Uterus (tissue), 3 donors: ENCODE measurements at regions not wholly inside any gene's neighbourhood (a gene's known extent, or its start where the extent isn't known, plus 50 kb on each side); places are given as distances from the start of the nearest gene placed in this dataset.

ENCODE experiments used
- DNase-seq, 2 donors: peaks; one replicate each; pipeline ENCODE4 v3.0.0-alpha.2; 2019 to 2020
- H3K27ac ChIP-seq, 2 donors: fragments of 200-600 bp; sonication (generic); 1 replicate in 1 of 2; 2 replicates in 1 of 2; pipeline ENCODE4 v1.5.1; 2016 to 2018
- H3K27me3 ChIP-seq, 2 donors: fragments of 200-600 bp; sonication (generic); one replicate each; pipeline ENCODE4 v1.5.1; 2018 to 2019; ENCODE audit warnings: control low read depth in 1 of 2
- H3K36me3 ChIP-seq, 2 donors: fragments of 200-600 bp; sonication (generic); one replicate each; pipeline ENCODE4 v1.5.1; 2019; ENCODE audit warnings: control low read depth in 1 of 2
- H3K4me1 ChIP-seq, 2 donors: fragments of 200-600 bp; sonication (generic); one replicate each; pipeline ENCODE4 v1.5.1; 2018 to 2019; ENCODE audit warnings: control low read depth in 1 of 2
- H3K4me3 ChIP-seq, 2 donors: fragments of 200-600 bp; sonication (generic); 1 replicate in 1 of 2; 2 replicates in 1 of 2; pipeline ENCODE4 v1.5.1; 2018 to 2019; ENCODE audit warnings: mild to moderate bottlenecking in 1 of 2
- H3K9me3 ChIP-seq, 2 donors: fragments of 200-600 bp; sonication (generic); one replicate each; pipeline ENCODE4 v1.5.1; 2019; ENCODE audit warnings: control low read depth in 1 of 2
- POLR2A ChIP-seq, 2 donors: fragments of 450-650 bp; IDR thresholded peaks; one replicate each; pipeline ENCODE4 v1.6.1; 2016; ENCODE audit warnings: antibody characterized with exemption in 2 of 2, mild to moderate bottlenecking in 1 of 2, moderate library complexity in 1 of 2
- intact Hi-C: fragments of 100-400 bp; cut with DNase I; formaldehyde crosslinking; loops from one replicate; pipeline ENCODE4 v1.15.1; 2023; ENCODE audit warnings: low total_unique reads
- TF ChIP-seq, protein P1 (sequence below), 4 experiments: fragments of 200-600 bp in 2 of 4; fragments of 450-650 bp in 2 of 4; sonication (generic) in 2 of 4; IDR thresholded peaks; one replicate each; pipeline ENCODE4 v1.5.1; 2016 to 2019; ENCODE audit warnings: antibody characterized with exemption in 4 of 4, mild to moderate bottlenecking in 2 of 4, moderate library complexity in 1 of 4
- donor health status: DM: yes; HTN: yes; CAD: no.

DNA sequence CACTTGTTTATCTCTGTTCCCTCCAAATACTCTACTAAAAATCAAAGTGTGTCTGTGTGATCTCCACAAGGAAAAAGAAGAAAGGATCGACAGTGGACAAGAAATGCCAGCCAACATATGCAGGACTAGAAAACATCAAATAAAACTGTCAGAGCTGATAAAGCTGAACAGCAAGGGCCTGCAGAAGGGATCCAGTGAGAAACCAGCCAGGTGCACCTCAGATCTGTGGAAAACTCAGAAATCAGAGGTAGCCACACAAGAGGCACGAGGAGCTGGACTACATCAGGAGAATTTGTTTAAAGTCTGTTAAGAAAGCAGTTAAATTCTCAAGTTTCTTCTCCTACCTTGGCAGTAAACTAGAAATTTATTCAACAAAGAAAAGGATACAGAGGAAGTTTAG is 135.2 kb downstream of the SUCLG1 start:
- Histone ChIP-seq H3K9me3 (no peaks in the 10 kb centered on the region), H3K4me1 (no peaks in the 10 kb centered on the region), H3K27me3 (no peaks in the 10 kb centered on the region), H3K27ac (no peak overlapping the region), H3K4me3 (no peak overlapping the region), H3K36me3 (no peaks in the 10 kb centered on the region)
- intact Hi-C loops = no loop called here
- TF ChIP-seq POLR2A (IDR thresholded peaks at IDR 0.05) = no peak
- TF ChIP-seq, protein P1, sequence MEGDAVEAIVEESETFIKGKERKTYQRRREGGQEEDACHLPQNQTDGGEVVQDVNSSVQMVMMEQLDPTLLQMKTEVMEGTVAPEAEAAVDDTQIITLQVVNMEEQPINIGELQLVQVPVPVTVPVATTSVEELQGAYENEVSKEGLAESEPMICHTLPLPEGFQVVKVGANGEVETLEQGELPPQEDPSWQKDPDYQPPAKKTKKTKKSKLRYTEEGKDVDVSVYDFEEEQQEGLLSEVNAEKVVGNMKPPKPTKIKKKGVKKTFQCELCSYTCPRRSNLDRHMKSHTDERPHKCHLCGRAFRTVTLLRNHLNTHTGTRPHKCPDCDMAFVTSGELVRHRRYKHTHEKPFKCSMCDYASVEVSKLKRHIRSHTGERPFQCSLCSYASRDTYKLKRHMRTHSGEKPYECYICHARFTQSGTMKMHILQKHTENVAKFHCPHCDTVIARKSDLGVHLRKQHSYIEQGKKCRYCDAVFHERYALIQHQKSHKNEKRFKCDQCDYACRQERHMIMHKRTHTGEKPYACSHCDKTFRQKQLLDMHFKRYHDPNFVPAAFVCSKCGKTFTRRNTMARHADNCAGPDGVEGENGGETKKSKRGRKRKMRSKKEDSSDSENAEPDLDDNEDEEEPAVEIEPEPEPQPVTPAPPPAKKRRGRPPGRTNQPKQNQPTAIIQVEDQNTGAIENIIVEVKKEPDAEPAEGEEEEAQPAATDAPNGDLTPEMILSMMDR (IDR thresholded peaks at IDR 0.05) = no peak
- no peak for DNase-seq

DNA sequence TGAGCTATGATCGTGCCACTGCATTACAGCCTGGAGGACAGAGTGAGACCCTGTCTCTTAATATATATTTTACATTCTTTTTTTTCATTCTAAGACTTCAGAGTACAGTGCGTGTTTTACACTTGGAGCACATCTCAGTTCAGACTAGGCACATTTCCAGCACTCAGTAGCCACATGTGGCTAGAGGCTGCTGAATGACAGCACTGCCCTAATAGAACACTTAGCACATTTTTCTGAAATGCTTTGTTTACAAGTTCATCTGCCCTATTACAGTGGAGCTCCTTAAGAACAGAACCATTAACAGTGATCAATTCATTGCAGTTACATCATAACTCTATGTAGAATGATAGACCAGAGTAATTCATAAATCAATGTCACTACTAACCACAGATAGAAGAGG is 138.1 kb downstream of the SUCLG1 start:
- no peak for TF ChIP-seq POLR2A (IDR thresholded peaks at IDR 0.05)
- TF ChIP-seq, protein P1 (IDR thresholded peaks at IDR 0.05) = no peak
- Histone ChIP-seq H3K27me3 (no peaks in the 10 kb centered on the region), H3K4me1 (no peaks in the 10 kb centered on the region), H3K4me3 (no peak overlapping the region), H3K36me3 (no peaks in the 10 kb centered on the region), H3K27ac (no peak overlapping the region), H3K9me3 (no peaks in the 10 kb centered on the region)
- intact Hi-C loops = no loop called here
- DNase-seq = no peak

DNA sequence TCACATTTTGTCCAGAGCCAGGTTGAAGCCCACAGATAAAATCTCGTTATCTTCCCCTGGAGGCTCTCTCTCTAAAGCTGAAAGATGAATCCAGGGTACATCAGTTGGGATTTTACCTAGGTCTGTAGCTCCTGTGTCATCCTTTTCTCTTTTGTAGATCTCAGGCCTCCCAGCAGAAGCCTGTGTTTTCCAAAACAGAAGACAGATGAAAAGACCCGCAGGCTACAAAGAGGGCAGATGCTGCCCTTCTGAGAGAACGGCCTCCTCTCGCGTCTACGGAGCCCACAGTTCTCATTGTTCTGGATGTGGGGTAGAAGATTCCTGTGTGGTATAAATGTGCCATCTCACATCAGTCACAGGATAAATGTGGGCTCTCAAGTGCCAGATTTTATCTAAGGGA is 139.5 kb downstream of the SUCLG1 start:
- no peaks in the 10 kb centered on the region for H3K27me3 ChIP-seq
- no peaks in the 10 kb centered on the region for H3K9me3 ChIP-seq
- no peak for DNase-seq
- H3K27ac ChIP-seq = no peak overlapping the region
- H3K4me3 ChIP-seq = no peak overlapping the region
- H3K4me1 ChIP-seq = no peaks in the 10 kb centered on the region
- no peaks in the 10 kb centered on the region for H3K36me3 ChIP-seq
- intact Hi-C loops = no loop called here
- TF ChIP-seq, protein P1 (IDR thresholded peaks at IDR 0.05) = no peak

DNA sequence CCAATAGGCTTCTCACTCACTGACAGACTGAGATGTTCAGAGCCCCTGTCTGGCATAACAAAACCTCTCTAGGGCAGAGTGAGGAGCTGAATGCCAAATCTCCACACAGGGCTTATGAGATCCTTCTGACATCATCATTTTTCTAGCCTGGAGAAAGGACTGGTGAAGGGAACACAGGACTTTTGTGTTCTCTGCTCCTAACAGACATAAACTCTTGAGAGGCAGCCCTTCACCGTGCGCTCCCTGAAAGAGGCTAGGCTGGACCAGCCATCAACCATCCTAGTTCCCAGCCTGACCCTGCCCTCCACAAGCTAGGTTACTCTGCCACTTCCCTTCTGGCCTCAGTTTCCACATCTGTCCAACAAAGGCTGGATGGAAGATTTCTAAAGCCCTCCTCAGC is 141.9 kb downstream of the SUCLG1 start:
- H3K4me3 ChIP-seq = no peak overlapping the region
- no peaks in the 10 kb centered on the region for H3K36me3 ChIP-seq
- H3K27ac ChIP-seq = no peak overlapping the region
- H3K9me3 ChIP-seq = no peaks in the 10 kb centered on the region
- no peaks in the 10 kb centered on the region for H3K27me3 ChIP-seq
- TF ChIP-seq POLR2A (IDR thresholded peaks at IDR 0.05) = no peak
- TF ChIP-seq, protein P1 (IDR thresholded peaks at IDR 0.05) = no peak
- intact Hi-C loops = no loop called here
- no peak for DNase-seq
- H3K4me1 ChIP-seq = no peaks in the 10 kb centered on the region

DNA sequence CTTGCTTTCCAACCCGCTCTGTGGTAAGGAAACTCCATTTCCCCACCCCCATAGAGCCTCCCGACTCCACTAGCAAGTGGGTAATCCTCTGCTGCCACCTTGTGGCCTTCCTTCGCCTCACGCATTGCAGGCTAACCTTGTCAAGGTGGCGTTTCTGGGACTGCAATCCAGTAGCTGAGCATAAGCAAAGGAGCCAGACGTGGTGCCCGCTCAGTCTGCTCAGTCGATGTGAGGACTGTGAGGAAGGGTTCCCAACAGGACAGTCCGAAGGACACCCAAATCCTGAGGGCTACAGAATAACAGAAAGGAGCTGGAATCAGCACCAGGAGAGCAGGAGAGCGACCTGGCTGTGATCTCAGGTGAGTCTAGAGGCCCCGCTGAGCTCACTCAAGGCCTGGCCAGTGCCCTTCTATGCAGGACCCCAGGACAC is 144.2 kb downstream of the SUCLG1 start:
- Histone ChIP-seq H3K36me3 (no peaks in the 10 kb centered on the region), H3K4me1 (no peaks in the 10 kb centered on the region), H3K27ac (no peak overlapping the region), H3K27me3 (no peaks in the 10 kb centered on the region), H3K9me3 (no peaks in the 10 kb centered on the region), H3K4me3 (no peak overlapping the region)
- intact Hi-C loops = no loop called here
- DNase-seq = peak; percentile 16 to 18
- TF ChIP-seq POLR2A (IDR thresholded peaks at IDR 0.05) = no peak
- TF ChIP-seq, protein P1 (IDR thresholded peaks at IDR 0.05) = peak; percentile 32 to 53 (median 41)
